Astrocyte (in vitro differentiated cells and primary cell): ENCODE measurements at regions not wholly inside any gene's neighbourhood (a gene's known extent, or its start where the extent isn't known, plus 50 kb on each side); places are given as distances from the start of the nearest gene placed in this dataset.

Experiments used
- DNase-seq: peaks from one replicate; pipeline ENCODE4 v3.0.0-alpha.2; 2010; ENCODE audit warnings: low read depth
- FAIRE-seq: peaks from 2 replicates; lab custom pipeline; 2011; peaks lifted over from hg19 to GRCh38; lab: Jason Lieb, UNC
- H2AFZ ChIP-seq: 2 replicates; pipeline ENCODE4 v1.6.0; 2012; ENCODE audit warnings: low read depth, low read length, inconsistent platforms
- H3K27ac ChIP-seq: 2 replicates; pipeline ENCODE4 v1.5.1; 2011; ENCODE audit warnings: low read depth, low read length, inconsistent platforms
- H3K27me3 ChIP-seq: 2 replicates; pipeline ENCODE4 v1.6.0; 2011; ENCODE audit warnings: low read length, inconsistent platforms; ENCODE audit not compliant: insufficient read depth
- H3K36me3 ChIP-seq: 2 replicates; pipeline ENCODE4 v1.5.1; 2011; ENCODE audit warnings: low read length, inconsistent platforms; ENCODE audit not compliant: insufficient read depth
- H3K4me1 ChIP-seq: 2 replicates; pipeline ENCODE4 v1.5.1; 2011; ENCODE audit warnings: low read length, inconsistent platforms; ENCODE audit not compliant: insufficient read depth
- H3K4me2 ChIP-seq: 2 replicates; pipeline ENCODE4 v1.6.0; 2012; ENCODE audit warnings: low read length, inconsistent platforms
- H3K4me3 ChIP-seq: 2 replicates; pipeline ENCODE4 v1.5.1; 2011; ENCODE audit warnings: low read depth, mild to moderate bottlenecking, low read length, inconsistent platforms; ENCODE audit not compliant: insufficient read depth
- H3K79me2 ChIP-seq: 2 replicates; pipeline ENCODE4 v1.6.0; 2012; ENCODE audit warnings: mild to moderate bottlenecking, low read length, inconsistent platforms; ENCODE audit not compliant: insufficient read depth
- H3K9ac ChIP-seq: 2 replicates; pipeline ENCODE4 v1.6.0; 2012; ENCODE audit warnings: mild to moderate bottlenecking, low read length, inconsistent platforms
- H3K9me3 ChIP-seq: 2 replicates; pipeline ENCODE4 v1.5.1; 2012; ENCODE audit warnings: low read depth, mild to moderate bottlenecking, low read length, inconsistent platforms; ENCODE audit not compliant: insufficient read depth
- H4K20me1 ChIP-seq: 2 replicates; pipeline ENCODE4 v1.6.0; 2012; ENCODE audit warnings: low read length, inconsistent platforms; ENCODE audit not compliant: insufficient read depth
- H3K27ac Mint-ChIP-seq: one replicate; pipeline ENCODE4 v1.8.0; 2021; ENCODE audit warnings: mild to moderate bottlenecking, mixed read lengths; ENCODE audit not compliant: unreplicated experiment
- H3K27me3 Mint-ChIP-seq: one replicate; pipeline ENCODE4 v1.8.0; 2021; ENCODE audit warnings: low read depth, mixed read lengths; ENCODE audit not compliant: unreplicated experiment
- H3K36me3 Mint-ChIP-seq: one replicate; pipeline ENCODE4 v1.8.0; 2021; ENCODE audit warnings: low read depth, mixed read lengths; ENCODE audit not compliant: unreplicated experiment
- H3K4me1 Mint-ChIP-seq: one replicate; pipeline ENCODE4 v1.8.0; 2021; ENCODE audit warnings: low read depth, mixed read lengths; ENCODE audit not compliant: unreplicated experiment
- H3K4me3 Mint-ChIP-seq: one replicate; pipeline ENCODE4 v1.8.0; 2021; ENCODE audit warnings: mild to moderate bottlenecking, moderate library complexity, mixed read lengths; ENCODE audit not compliant: unreplicated experiment
- H3K9me3 Mint-ChIP-seq: one replicate; pipeline ENCODE4 v1.8.0; 2021; ENCODE audit warnings: mild to moderate bottlenecking, mixed read lengths; ENCODE audit not compliant: unreplicated experiment
- CTCF ChIP-seq: IDR thresholded peaks from 2 replicates; pipeline ENCODE4 v1.5.1; 2011; ENCODE audit warnings: low read depth, mild to moderate bottlenecking, inconsistent platforms, low read length, moderate library complexity; ENCODE audit not compliant: insufficient read depth
- EZH2 ChIP-seq: IDR thresholded peaks from 2 replicates; pipeline ENCODE4 v1.6.1; 2012; ENCODE audit warnings: mild to moderate bottlenecking, low read length, inconsistent platforms; ENCODE audit not compliant: insufficient read depth

GRCh38 chr4:116598155-116598979 lies 487.0 kb downstream of the TRAM1L1 start:
- Mint-ChIP-seq H3K4me3 (no peak overlapping the region), H3K36me3 (no peaks in the 10 kb centered on the region), H3K27me3 (no peaks in the 10 kb centered on the region), H3K27ac (no peak overlapping the region), H3K9me3 (peaks cover 3% of the 10 kb centered on the region), H3K4me1 (peaks cover 5% of the 10 kb centered on the region)
- Histone ChIP-seq H3K4me3 (no peak overlapping the region), H3K9ac (no peak overlapping the region), H2AFZ (no peak overlapping the region), H3K4me1 (no peaks in the 10 kb centered on the region), H3K4me2 (no peak overlapping the region), H3K27me3 (no peaks in the 10 kb centered on the region), H3K9me3 (peaks cover 7% of the 10 kb centered on the region), H3K36me3 (no peaks in the 10 kb centered on the region), H3K79me2 (no peaks in the 10 kb centered on the region), H4K20me1 (no peaks in the 10 kb centered on the region), H3K27ac (no peak overlapping the region)
- FAIRE-seq (no peak), DNase-seq (no peak)
- no peak for TF ChIP-seq CTCF
- no peak for TF ChIP-seq EZH2

GRCh38 chr4:116590648-116591047 lies 494.7 kb downstream of the TRAM1L1 start:
- no peak overlapping the region for H2AFZ ChIP-seq
- H3K4me3 Mint-ChIP-seq: no peak overlapping the region
- no peaks in the 10 kb centered on the region for H3K27me3 Mint-ChIP-seq
- TF ChIP-seq EZH2 (no peak), CTCF (no peak)
- no peak overlapping the region for H3K4me2 ChIP-seq
- no peak overlapping the region for H3K27ac Mint-ChIP-seq
- H3K27me3 ChIP-seq: no peaks in the 10 kb centered on the region
- H3K36me3 ChIP-seq: no peaks in the 10 kb centered on the region
- H4K20me1 ChIP-seq: no peaks in the 10 kb centered on the region
- H3K9ac ChIP-seq: no peak overlapping the region
- H3K27ac ChIP-seq: no peak overlapping the region
- H3K36me3 Mint-ChIP-seq: no peaks in the 10 kb centered on the region
- H3K4me3 ChIP-seq: no peak overlapping the region
- no peaks in the 10 kb centered on the region for H3K9me3 ChIP-seq
- FAIRE-seq (no peak), DNase-seq (no peak)
- no peaks in the 10 kb centered on the region for H3K4me1 ChIP-seq
- H3K4me1 Mint-ChIP-seq: no peaks in the 10 kb centered on the region
- no peaks in the 10 kb centered on the region for H3K9me3 Mint-ChIP-seq
- no peaks in the 10 kb centered on the region for H3K79me2 ChIP-seq

DNA sequence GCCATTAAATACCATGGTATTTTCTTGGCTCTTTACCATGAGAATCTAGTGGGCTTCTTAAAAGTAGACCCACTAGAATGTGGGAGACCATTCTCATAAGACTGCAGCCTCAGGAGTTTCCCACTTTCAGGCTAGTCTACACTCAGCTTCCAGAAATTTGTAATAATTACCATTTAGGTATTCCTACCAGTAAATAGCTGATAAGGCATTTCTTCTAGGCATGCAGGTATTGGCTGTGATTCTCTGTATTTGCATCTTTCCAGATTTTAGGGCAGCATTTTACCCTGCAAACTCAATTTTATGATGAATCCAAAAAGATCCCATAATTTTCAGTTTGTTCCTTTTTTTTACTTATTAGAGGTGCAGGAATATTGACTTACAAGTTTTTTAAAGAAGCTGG lies 496.6 kb downstream of the TRAM1L1 start:
- Histone ChIP-seq H3K4me1 (no peaks in the 10 kb centered on the region), H3K36me3 (no peaks in the 10 kb centered on the region), H3K27me3 (no peaks in the 10 kb centered on the region), H3K79me2 (no peaks in the 10 kb centered on the region), H3K4me3 (no peak overlapping the region), H2AFZ (no peak overlapping the region), H4K20me1 (no peaks in the 10 kb centered on the region), H3K9ac (no peak overlapping the region), H3K4me2 (no peak overlapping the region), H3K9me3 (no peaks in the 10 kb centered on the region), H3K27ac (no peak overlapping the region)
- Mint-ChIP-seq H3K27ac (no peak overlapping the region), H3K27me3 (no peaks in the 10 kb centered on the region), H3K36me3 (no peaks in the 10 kb centered on the region), H3K4me3 (no peak overlapping the region), H3K4me1 (no peaks in the 10 kb centered on the region), H3K9me3 (no peaks in the 10 kb centered on the region)
- FAIRE-seq (no peak), DNase-seq (no peak)
- TF ChIP-seq CTCF (no peak), EZH2 (no peak)
